Spleen (tissue), 7 donors: ENCODE measurements at regions not wholly inside any gene's neighbourhood (a gene's known extent, or its start where the extent isn't known, plus 50 kb on each side); places are given as distances from the start of the nearest gene placed in this dataset.
"Not testable (repeated sequence)": the region's sequence is repeated elsewhere in the genome, so short reads cannot be mapped to it uniquely, and the experiment has no call there.

Source experiments
- POLR2A ChIP-seq, 3 donors: fragments of 450-650 bp; IDR thresholded peaks; one replicate each; pipeline ENCODE4 v1.5.1; 2017; ENCODE audit warnings: antibody characterized with exemption in 3 of 3, mild to moderate bottlenecking in 1 of 3
- POLR2AphosphoS5 ChIP-seq, 3 donors: sonication (generic); formaldehyde crosslinking; IDR thresholded peaks; one replicate each; pipeline ENCODE4 v1.5.1; 2017; ENCODE audit warnings: antibody characterized with exemption in 3 of 3
- TF ChIP-seq, protein P1 (sequence below), 11 experiments: fragments of 200-600 bp in 7 of 11; fragments of 450-650 bp in 4 of 11; sonication (generic) in 4 of 11; IDR thresholded peaks in 8 of 11; conservative IDR thresholded peaks in 3 of 11; 1 replicate in 7 of 11; 2 replicates in 4 of 11; pipeline versions ENCODE4 v1.4.0 to v1.8.0; 2016 to 2021; ENCODE audit warnings: antibody characterized with exemption in 11 of 11, inconsistent platforms in 4 of 11, mild to moderate bottlenecking in 1 of 11
- donor health status: DM: no; HTN: no; CAD: no; lungs with moderate emphysema.
- donor health status: DM: no; HTN: no; CAD: no.
- donor health status: DM: no; HTN: no; CAD: no.

DNA sequence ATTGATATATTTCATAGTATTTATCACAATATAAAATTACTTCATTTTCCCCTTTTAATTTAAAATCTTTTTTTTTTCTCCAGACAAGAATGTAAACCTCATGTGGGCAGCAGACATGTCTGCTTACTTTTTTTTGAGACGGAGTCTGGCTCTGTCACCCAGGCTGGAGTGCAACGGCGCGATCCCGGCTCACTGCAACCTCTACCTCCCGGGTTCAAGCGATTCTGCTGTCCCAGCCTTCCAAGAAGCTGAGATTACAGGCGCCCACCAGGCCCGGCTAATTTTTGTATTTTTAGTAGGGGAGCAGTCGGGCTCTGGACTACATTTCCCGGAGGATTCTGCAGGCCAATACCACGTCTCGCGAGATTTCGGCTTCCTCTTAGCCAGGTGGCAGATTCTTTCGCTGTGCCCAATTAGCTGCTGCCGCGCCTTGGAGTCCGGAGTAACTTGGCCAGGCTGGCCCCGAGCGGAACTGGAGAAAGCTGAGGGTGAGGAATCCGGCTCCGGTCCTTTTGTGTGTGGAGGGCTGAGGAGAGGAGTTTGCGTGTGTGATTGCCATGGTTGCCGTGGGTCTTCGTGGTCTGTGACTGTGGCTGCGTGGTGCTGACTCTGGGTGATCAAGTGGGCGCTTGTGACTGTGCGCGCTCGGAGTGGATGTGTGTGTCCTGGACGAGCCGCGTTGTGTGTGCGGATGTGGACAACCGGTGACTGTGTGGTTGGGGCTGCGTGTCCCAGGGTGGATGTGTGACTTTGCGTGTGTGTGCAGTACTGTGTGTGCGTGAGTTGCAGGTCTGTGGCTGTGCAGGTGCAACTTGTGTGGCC is 313.0 kb upstream of the ZNF337 start:
- peak in 1 of 3 donors; percentile 66 for TF ChIP-seq POLR2A (IDR thresholded peaks at IDR 0.05)
- TF ChIP-seq, protein P1, sequence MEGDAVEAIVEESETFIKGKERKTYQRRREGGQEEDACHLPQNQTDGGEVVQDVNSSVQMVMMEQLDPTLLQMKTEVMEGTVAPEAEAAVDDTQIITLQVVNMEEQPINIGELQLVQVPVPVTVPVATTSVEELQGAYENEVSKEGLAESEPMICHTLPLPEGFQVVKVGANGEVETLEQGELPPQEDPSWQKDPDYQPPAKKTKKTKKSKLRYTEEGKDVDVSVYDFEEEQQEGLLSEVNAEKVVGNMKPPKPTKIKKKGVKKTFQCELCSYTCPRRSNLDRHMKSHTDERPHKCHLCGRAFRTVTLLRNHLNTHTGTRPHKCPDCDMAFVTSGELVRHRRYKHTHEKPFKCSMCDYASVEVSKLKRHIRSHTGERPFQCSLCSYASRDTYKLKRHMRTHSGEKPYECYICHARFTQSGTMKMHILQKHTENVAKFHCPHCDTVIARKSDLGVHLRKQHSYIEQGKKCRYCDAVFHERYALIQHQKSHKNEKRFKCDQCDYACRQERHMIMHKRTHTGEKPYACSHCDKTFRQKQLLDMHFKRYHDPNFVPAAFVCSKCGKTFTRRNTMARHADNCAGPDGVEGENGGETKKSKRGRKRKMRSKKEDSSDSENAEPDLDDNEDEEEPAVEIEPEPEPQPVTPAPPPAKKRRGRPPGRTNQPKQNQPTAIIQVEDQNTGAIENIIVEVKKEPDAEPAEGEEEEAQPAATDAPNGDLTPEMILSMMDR (IDR thresholded peaks at IDR 0.05 in 8 of 11, conservative IDR thresholded peaks at IDR 0.05 in 3 of 11), result not testable (repeated sequence)
- TF ChIP-seq POLR2AphosphoS5 (IDR thresholded peaks at IDR 0.05), result peak; percentile 77 to 91 (median 83)
